Inflammatory macrophage treated with lipopolysaccharide for 1 hour (primary cell): ENCODE measurements at regions not wholly inside any gene's neighbourhood (a gene's known extent, or its start where the extent isn't known, plus 50 kb on each side); places are given as distances from the start of the nearest gene placed in this dataset.
A peak's percentile ranks its signal among the peaks of the same experiment; 100 is the strongest.
"Not testable (repeated sequence)": the region's sequence is repeated elsewhere in the genome, so short reads cannot be mapped to it uniquely, and the experiment has no call there.

Experiments used
- DNase-seq, 2 donors: peaks; one replicate each; pipeline ENCODE4 v3.0.0-alpha.2; 2020 to 2022

- DNase-seq: no peak
These were observed 212.4 kb downstream of the OPA1 start for GRCh38 chr3:193805448-193805847.

- no peak for DNase-seq
These were observed 215.3 kb downstream of the OPA1 start for GRCh38 chr3:193808317-193808716.

GRCh38 chr3:193809106-193809505 is 216.1 kb downstream of the OPA1 start:
- DNase-seq: no peak

- no peak for DNase-seq
These were observed 219.2 kb downstream of the OPA1 start for GRCh38 chr3:193812078-193812725.

- DNase-seq: no peak
These were observed 219.9 kb downstream of the OPA1 start for GRCh38 chr3:193812791-193813500.

DNA sequence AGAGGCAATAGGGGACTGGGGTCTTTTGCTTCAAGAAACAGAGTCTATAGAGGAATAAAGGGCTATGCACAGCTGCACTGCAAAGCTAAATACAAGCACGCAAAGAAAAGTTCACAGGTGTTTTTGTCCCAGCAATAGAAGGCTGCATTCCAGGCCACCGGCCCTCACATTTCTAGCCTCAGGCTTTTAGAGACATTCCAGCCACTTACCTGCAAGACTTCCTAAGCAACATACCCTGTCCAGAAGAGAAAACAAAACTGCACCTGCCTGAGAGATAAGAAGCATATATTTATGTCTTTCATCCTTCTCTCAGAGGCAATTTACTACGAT is 220.5 kb downstream of the OPA1 start:
- DNase-seq: no peak

GRCh38 chr3:193814166-193814892 is 221.3 kb downstream of the OPA1 start:
- no peak for DNase-seq

GRCh38 chr3:193815246-193816027 is 222.4 kb downstream of the OPA1 start:
- DNase-seq: no peak

DNA sequence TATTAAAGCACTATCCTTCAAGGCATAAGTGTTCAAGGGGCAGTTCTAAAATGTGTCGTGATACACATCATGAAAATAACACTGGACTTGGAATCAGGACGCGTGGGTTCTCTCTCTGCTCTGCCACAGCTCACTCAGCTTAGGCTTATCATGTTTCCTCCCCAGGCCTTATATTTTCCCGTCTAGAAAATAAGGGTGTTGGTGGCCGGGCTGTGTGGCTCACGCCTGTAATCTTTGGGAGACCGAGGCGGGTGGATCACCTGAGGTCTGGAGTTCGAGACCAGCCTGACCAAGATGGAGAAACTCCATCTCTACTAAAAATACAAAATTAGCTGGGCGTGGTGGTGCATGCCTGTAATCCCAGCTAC is 223.0 kb downstream of the OPA1 start:
- no peak for DNase-seq

GRCh38 chr3:193816656-193817311 is 223.8 kb downstream of the OPA1 start:
- DNase-seq: no peak

GRCh38 chr3:193819117-193820010 is 226.4 kb downstream of the OPA1 start:
- no peak for DNase-seq

GRCh38 chr3:193821151-193821668 is 228.2 kb downstream of the OPA1 start:
- DNase-seq: peak; percentile 29 to 39

DNA sequence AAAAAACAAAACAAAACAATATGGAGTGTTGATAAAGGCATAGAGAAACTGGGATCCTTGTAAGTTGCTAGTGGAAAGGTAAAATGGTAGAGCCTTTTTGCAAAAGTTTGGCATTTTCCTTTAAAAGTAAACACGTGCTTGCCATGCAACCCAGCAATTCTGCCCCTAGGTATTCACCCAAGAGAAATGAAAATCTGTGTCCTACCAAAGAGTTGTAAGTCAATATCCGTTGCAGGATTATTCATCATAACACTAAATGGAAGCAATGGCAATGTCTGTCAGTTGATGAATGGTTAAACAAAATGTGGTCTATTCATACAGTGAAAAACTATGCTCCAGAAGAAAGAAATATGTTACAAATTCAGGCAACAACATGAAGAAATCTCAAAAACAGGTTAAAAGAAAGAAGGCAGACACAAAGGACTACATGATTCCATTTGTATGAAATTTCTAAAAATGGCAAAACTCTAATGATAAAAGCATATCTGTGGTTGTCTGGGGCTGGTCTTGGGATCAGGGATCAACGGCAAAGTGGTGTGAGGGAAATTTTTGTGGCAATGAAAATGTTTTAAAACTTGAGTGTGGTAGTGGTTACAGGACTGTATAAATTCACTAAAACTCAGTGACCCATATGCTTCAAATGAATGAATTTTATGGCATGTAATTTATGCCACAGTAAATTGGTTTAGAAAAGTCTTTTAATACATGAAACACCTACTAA is 229.6 kb downstream of the OPA1 start:
- no peak for DNase-seq

GRCh38 chr3:193823213-193823605 is 230.2 kb downstream of the OPA1 start:
- DNase-seq: not testable (repeated sequence)

DNA sequence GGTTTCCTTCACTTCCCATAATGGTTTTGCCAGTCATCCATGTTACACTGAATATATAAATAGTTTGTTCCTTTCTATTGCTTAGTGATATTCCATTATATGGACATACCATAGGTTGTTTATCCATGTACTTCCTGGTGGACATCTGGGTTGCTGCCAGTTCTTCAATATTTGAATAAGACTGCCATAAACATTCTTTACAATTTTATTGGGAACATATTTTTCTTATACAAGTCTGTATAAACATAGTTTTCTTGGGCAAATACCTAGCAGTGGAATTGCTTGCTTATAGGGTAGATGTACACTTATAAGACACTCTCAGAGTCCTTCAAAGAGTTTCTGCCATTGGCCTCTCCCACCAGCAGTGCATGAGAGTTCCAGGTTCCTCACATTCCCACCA is 231.4 kb downstream of the OPA1 start:
- no peak for DNase-seq

DNA sequence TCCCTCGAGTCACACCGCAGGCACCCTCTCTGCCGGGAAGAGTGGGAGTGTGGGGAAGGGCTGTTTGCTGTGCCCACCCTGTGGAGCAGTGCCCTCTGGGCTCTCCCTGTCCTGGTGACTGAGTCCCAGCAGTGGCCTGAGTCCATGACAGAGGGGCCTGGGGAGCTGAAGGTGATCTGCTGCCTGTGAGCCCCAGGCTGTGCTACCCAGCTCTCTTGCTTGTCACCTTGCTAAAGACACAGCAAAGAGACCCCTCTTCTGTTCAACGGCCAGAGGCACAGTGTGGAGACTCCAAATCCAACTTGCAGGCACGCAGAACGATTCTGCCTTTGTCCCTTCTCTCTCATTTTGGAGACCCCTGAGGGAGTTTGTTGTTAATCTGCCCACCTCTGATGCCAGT is 232.6 kb downstream of the OPA1 start:
- DNase-seq: no peak

DNA sequence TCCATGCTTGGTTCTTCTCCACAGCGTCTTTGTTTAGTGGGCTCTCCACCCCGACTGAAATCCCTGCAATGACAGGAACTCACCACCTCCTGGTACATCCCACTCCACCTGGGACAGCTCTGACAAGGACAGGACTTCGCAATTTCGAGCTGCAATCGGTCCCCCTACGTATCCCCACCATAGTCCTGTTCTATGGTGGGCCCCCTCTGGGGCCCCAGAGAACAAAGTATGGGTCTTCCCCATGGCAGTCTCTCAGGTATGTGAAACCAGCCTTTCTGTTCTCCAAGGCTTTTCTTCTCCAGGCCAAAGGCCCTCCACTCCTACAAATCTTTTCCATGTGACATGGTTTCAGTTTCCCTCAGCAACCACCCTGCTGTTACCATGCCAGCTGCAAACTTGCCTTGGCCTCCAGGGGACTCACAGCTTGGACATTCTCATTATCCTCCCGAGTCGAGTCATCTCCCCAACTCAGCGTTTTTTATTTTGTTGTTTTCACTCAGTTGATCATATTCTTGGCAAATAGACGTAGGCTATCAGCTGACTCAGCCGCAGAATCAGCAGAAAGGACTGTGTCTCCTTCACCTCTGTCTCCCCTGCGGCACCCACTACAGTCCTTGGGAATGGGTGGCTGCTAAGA is 233.3 kb downstream of the OPA1 start:
- peak in 1 of 2 donors; percentile 47 for DNase-seq

- DNase-seq: no peak
These were observed 234.1 kb downstream of the OPA1 start for GRCh38 chr3:193827040-193827669.

DNA sequence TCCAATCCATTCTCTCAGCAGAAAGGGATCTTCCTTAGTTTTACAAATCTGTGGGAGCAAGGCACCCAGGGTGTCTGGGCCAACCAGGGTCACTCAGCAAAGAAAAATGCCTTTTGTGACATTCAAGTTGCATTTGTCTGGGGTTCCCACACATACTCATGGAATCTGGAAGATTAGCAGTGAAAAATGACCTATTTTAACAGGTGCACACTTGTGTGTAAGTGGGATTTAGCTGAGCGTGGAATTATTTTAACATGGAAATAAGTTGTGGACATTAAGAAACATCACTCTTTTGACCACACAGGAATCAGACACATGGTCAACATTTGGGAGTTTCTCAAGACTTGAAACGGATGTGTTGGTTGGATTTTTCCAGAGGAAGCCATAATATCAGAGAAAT is 234.9 kb downstream of the OPA1 start:
- DNase-seq: no peak

DNA sequence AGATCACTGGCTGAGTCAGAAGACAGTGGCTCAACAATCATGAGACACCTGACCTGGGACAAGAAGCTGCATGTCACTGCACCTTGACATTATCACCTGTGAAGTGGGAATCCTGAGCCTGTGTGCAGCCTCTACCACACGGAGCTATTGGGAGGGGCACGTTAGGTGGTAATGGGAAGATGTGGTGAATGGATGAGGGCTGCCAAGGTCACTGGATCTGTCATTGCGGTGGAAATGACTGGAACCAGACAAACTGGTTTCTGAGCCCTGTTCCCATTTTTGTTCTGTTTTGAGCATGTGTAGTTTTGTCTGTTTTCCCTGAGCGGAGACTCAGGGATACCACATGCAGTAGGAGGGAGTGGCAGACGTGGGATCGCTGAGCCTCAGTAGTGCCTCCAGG is 235.5 kb downstream of the OPA1 start:
- DNase-seq: no peak
